ENCODE measurements at regions not wholly inside any gene's neighbourhood (a gene's known extent, or its start where the extent isn't known, plus 50 kb on each side); places are given as distances from the start of the nearest gene placed in this dataset.

GRCh38 chr6:166777096-166777630 lies 150.1 kb upstream of the RPS6KA2 start:
- ChIA-PET CTCF (interaction anchor here (2.1 to 3.6 kb wide), 4 partner anchors 11 to 367 kb away, joined by 5 to 33 read pairs (median 18); no protein-coding TSS in a partner anchor), POLR2A (no interaction called here)
- Histone ChIP-seq H3K4me2 (no peak overlapping the region), H3K4me1 (no peaks in the 10 kb centered on the region), H3K27ac (no peak overlapping the region), H3K4me3 (no peak overlapping the region), H3K9me3 (no peaks in the 10 kb centered on the region)
- FAIRE-seq, result no peak
- TF ChIP-seq ELK1 (IDR thresholded peaks at IDR 0.05; ENCODE audit: low read depth, low read length) (no peak), TFCP2L1 (CRISPR knock-in tag; IDR thresholded peaks at IDR 0.05) (no peak)
- no peak for DNase-seq (ENCODE audit: low read depth in 1 of 2, low spot score in 1 of 2)
- 67% methylated on average over 9 of the region's 14 CpGs for WGBS (ENCODE audit: missing lambda C conversion rate)
- no peak for ATAC-seq

DNA sequence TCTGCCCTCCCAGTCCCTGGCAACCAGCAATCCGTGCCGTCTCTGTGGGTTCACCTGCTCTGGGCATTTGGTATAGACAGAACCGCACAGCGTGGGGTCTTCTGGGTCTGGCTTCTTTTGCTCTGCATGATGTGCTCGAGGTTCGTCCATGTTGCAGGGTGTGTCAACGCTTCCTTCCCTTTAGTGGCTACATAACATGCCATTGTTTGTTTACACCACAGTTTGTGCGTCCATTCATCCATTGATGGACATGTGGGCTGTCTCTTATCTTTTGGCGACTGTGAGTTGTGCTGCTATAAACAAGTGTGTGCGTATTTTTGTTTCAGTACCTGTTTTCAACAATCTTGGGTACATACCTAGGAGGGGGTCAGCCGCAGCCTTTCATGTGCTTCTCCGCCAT lies 149.5 kb upstream of the RPS6KA2 start:
- ATAC-seq, result no peak
- Histone ChIP-seq H3K9me3 (no peaks in the 10 kb centered on the region), H3K27ac (no peak overlapping the region), H3K4me3 (no peak overlapping the region), H3K4me2 (no peak overlapping the region), H3K4me1 (no peaks in the 10 kb centered on the region)
- ChIA-PET CTCF (interaction anchor here (1.1 to 3.6 kb wide), 9 partner anchors 11 to 368 kb away, joined by 3 to 50 read pairs (median 15); no protein-coding TSS in a partner anchor), POLR2A (no interaction called here)
- no peak for TF ChIP-seq HOXB13 (CRISPR knock-in tag; IDR thresholded peaks at IDR 0.05; ENCODE audit: low read depth)
- TF ChIP-seq NPAS2 (CRISPR knock-in tag; IDR thresholded peaks at IDR 0.05; ENCODE audit: borderline replicate concordance), result no peak
- no peak for TF ChIP-seq FOXS1 (CRISPR knock-in tag; IDR thresholded peaks at IDR 0.05)
- no peak for TF ChIP-seq CBX2 (IDR thresholded peaks at IDR 0.05; ENCODE audit: borderline replicate concordance, low read depth)
- TF ChIP-seq CBX8 (IDR thresholded peaks at IDR 0.05), result no peak
- TF ChIP-seq REST (IDR thresholded peaks at IDR 0.05), result no peak
- no peak for TF ChIP-seq RARB (CRISPR knock-in tag; IDR thresholded peaks at IDR 0.05)
- no peak for TF ChIP-seq ZFP36 (IDR thresholded peaks at IDR 0.05; ENCODE audit: borderline replicate concordance, partially characterized antibody)
- no peak for TF ChIP-seq HOXA7 (CRISPR knock-in tag; IDR thresholded peaks at IDR 0.05)
- TF ChIP-seq FOSB (CRISPR knock-in tag; IDR thresholded peaks at IDR 0.05), result no peak
- no peak for TF ChIP-seq CEBPB (IDR thresholded peaks at IDR 0.05)
- no peak for TF ChIP-seq ZNF302 (CRISPR knock-in tag; IDR thresholded peaks at IDR 0.05)
- DNase-seq (ENCODE audit: low read depth in 1 of 2, low spot score in 1 of 2), result no peak
- WGBS (ENCODE audit: missing lambda C conversion rate), result 60% methylated on average over 12 of the region's 12 CpGs
- no peak for FAIRE-seq

DNA sequence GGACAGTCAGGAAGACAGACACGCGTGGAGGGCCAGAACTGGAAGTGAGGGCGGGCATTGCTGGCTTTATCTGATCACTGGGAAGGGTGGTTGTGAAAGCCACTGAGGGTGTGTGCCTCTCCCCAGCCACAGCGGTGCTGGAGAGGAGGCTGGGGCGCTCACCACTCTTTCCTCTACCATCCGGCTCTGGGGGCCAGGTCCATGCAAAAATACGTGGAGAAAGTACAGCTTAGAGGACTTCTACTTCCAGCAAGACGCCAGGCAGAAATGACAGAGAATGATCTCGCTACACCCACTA lies 148.8 kb upstream of the RPS6KA2 start:
- ChIA-PET POLR2A (no interaction called here), CTCF (interaction anchor here (0.6 to 3.6 kb wide), 29 partner anchors 8 to 573 kb away, joined by 3 to 50 read pairs (median 3); no protein-coding TSS in a partner anchor)
- ATAC-seq, result no peak
- no peak overlapping the region for H3K4me3 ChIP-seq
- WGBS (ENCODE audit: missing lambda C conversion rate), result 42% methylated on average over 9 of the region's 9 CpGs
- no peak for FAIRE-seq
- no peak for DNase-seq (ENCODE audit: low read depth in 1 of 2, low spot score in 1 of 2)
- H3K9me3 ChIP-seq, result no peaks in the 10 kb centered on the region
- no peak for TF ChIP-seq E2F6 (IDR thresholded peaks at IDR 0.05; ENCODE audit: borderline replicate concordance, low read depth)
- no peak for TF ChIP-seq EHF (CRISPR knock-in tag; IDR thresholded peaks at IDR 0.05)
- no peak for TF ChIP-seq CHD4 (IDR thresholded peaks at IDR 0.05; ENCODE audit: borderline replicate concordance)
- no peak for TF ChIP-seq CBX2 (IDR thresholded peaks at IDR 0.05; ENCODE audit: borderline replicate concordance, low read depth)
- H3K4me1 ChIP-seq, result no peaks in the 10 kb centered on the region
- H3K4me2 ChIP-seq, result no peak overlapping the region
- H3K27ac ChIP-seq, result no peak overlapping the region

Data from A549 (cell line).